ENCODE measurements at regions not wholly inside any gene's neighbourhood (a gene's known extent, or its start where the extent isn't known, plus 50 kb on each side); places are given as distances from the start of the nearest gene placed in this dataset.

DNA sequence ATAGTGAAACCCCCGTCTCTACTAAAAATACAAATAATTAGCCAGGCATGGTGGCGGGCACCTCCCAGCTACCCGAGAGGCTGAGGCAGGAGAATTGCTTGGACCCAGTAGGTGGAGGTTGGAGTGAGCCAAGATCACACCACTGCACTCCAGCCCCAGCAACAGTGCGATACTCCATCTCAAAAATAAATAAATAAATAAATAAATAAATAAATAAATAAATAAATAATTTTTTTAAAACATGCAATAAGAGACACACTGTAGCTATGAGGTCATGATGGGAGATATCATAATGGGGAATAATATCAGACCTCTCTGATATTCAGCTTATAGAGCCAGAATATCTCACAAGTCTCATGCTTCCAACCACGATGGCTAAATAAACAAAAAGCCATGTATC is 82.3 kb downstream of the CD24 start:
- DNase-seq (no peak), ATAC-seq (no peak)
- Mint-ChIP-seq H3K27me3 (peaks cover 28% of the 10 kb centered on the region), H3K4me3 (no peak overlapping the region), H3K9me3 (no peaks in the 10 kb centered on the region), H3K4me1 (ENCODE audit: low read depth) (no peaks in the 10 kb centered on the region), H3K27ac (no peak overlapping the region), H3K36me3 (ENCODE audit: low read depth) (no peaks in the 10 kb centered on the region)
- POLR2A ChIA-PET: no interaction called here
- intact Hi-C loops (cut with micrococcal nuclease): no loop called here
- CTCF ChIA-PET: interaction anchor here (0.9 kb wide), 1 partner anchor 47 kb away, joined by 3 read pairs; no protein-coding TSS in a partner anchor
- TF ChIP-seq, protein P1, sequence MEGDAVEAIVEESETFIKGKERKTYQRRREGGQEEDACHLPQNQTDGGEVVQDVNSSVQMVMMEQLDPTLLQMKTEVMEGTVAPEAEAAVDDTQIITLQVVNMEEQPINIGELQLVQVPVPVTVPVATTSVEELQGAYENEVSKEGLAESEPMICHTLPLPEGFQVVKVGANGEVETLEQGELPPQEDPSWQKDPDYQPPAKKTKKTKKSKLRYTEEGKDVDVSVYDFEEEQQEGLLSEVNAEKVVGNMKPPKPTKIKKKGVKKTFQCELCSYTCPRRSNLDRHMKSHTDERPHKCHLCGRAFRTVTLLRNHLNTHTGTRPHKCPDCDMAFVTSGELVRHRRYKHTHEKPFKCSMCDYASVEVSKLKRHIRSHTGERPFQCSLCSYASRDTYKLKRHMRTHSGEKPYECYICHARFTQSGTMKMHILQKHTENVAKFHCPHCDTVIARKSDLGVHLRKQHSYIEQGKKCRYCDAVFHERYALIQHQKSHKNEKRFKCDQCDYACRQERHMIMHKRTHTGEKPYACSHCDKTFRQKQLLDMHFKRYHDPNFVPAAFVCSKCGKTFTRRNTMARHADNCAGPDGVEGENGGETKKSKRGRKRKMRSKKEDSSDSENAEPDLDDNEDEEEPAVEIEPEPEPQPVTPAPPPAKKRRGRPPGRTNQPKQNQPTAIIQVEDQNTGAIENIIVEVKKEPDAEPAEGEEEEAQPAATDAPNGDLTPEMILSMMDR (IDR thresholded peaks at IDR 0.05): no peak

DNA sequence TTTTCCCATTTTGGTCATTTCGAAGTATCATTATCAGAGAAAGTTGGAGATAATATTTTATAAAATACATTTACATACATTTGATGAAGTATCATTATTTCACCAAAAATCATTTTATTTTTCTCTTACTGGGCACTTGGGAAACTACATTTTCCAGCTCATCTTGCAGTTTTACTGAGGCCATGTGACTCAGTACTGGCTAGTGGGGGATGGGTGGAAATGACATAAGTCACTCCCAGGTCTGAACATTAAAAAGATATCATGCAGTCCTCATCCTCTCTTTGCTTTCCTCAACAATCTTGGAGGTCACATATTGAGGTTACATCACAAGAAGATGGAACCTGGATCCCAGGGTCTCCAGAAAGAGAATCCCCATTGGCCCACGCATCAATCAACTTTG is 84.1 kb downstream of the CD24 start:
- Mint-ChIP-seq H3K27ac (no peak overlapping the region), H3K4me1 (ENCODE audit: low read depth) (no peaks in the 10 kb centered on the region), H3K36me3 (ENCODE audit: low read depth) (no peaks in the 10 kb centered on the region), H3K4me3 (no peak overlapping the region), H3K9me3 (no peaks in the 10 kb centered on the region), H3K27me3 (peaks cover 23% of the 10 kb centered on the region)
- no peak for ATAC-seq
- TF ChIP-seq, protein P1 (IDR thresholded peaks at IDR 0.05): no peak
- DNase-seq: no peak
- intact Hi-C loops (cut with micrococcal nuclease): no loop called here
- POLR2A ChIA-PET: no interaction called here
- CTCF ChIA-PET: no interaction called here

DNA sequence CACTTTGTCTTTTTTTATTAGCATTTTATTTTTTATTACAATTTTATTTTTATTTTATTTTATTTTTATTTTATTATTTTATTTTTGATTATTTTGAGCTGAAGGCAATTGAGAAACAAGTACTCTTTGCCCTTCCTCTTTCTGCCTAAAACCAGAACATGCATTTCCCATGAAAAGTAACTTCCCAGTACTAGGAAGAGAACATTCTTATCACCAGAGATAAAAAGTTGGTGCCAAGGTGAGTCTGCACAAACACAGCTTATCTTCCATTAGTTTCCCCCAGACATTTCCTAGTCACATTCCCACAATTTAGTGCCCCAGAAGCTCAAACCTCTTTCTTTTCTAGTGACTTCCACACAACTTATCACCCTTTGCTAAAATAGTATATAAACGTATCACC is 84.8 kb downstream of the CD24 start:
- TF ChIP-seq, protein P1 (IDR thresholded peaks at IDR 0.05): no peak
- ATAC-seq (no peak), DNase-seq (no peak)
- no peak overlapping the region for H3K27ac Mint-ChIP-seq
- no peaks in the 10 kb centered on the region for H3K4me1 Mint-ChIP-seq (ENCODE audit: low read depth)
- H3K27me3 Mint-ChIP-seq: peaks cover 23% of the 10 kb centered on the region
- no peak overlapping the region for H3K4me3 Mint-ChIP-seq
- ChIA-PET CTCF (no interaction called here), POLR2A (no interaction called here)
- no peaks in the 10 kb centered on the region for H3K36me3 Mint-ChIP-seq (ENCODE audit: low read depth)
- intact Hi-C loops (cut with micrococcal nuclease): no loop called here
- H3K9me3 Mint-ChIP-seq: no peaks in the 10 kb centered on the region

DNA sequence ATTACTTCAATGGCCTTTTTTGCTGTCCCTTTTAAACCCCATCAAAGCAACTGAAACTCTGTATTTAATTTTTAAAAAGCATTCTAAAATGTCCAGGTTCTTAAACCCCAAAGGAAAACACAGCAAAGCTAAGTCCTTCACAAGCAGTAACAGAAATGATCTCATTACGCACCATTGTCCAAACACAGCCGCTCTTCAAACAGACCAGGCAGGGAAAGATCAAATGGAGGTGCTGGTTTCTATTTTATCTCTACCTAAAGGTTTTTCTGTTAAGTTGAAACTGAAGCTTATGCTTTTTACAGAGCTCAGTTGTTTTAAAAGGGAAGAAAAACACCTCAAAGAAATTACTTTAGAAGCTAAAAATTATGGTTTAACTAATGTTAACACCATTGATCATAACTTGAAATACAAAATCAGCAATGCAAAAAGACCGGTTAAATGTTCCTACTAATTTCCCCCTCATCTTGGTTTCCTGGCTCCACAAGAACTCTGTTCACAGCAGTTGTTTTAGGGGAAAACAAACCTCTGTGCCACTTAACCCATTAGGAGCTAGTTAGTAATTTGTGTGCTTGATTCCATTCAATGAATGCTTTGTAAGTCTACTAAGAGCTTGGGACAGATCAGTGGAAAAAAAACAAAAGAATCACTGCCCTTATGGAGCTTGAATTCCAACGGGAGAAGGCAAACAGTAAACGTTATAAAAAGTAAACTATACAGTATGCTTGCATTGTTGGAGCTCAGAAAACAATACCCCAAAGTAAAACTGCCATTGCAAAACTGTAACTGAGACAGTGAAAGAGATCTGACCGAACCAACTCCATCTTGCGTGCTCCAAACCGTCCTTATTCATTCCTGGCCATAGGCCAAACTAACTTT is 87.4 kb downstream of the CD24 start:
- ChIA-PET CTCF (interaction anchor here (0.7 to 2.2 kb wide), 3 partner anchors 92 to 187 kb away, joined by 3 to 6 read pairs (median 3); no protein-coding TSS in a partner anchor), POLR2A (no interaction called here)
- DNase-seq: no peak
- TF ChIP-seq, protein P1 (IDR thresholded peaks at IDR 0.05): no peak
- H3K27me3 Mint-ChIP-seq: peaks cover 13% of the 10 kb centered on the region
- no peak overlapping the region for H3K4me3 Mint-ChIP-seq
- ATAC-seq: no peak
- H3K27ac Mint-ChIP-seq: no peak overlapping the region
- H3K36me3 Mint-ChIP-seq (ENCODE audit: low read depth): no peaks in the 10 kb centered on the region
- H3K9me3 Mint-ChIP-seq: no peaks in the 10 kb centered on the region
- intact Hi-C loops (cut with micrococcal nuclease): no loop called here
- no peaks in the 10 kb centered on the region for H3K4me1 Mint-ChIP-seq (ENCODE audit: low read depth)

DNA sequence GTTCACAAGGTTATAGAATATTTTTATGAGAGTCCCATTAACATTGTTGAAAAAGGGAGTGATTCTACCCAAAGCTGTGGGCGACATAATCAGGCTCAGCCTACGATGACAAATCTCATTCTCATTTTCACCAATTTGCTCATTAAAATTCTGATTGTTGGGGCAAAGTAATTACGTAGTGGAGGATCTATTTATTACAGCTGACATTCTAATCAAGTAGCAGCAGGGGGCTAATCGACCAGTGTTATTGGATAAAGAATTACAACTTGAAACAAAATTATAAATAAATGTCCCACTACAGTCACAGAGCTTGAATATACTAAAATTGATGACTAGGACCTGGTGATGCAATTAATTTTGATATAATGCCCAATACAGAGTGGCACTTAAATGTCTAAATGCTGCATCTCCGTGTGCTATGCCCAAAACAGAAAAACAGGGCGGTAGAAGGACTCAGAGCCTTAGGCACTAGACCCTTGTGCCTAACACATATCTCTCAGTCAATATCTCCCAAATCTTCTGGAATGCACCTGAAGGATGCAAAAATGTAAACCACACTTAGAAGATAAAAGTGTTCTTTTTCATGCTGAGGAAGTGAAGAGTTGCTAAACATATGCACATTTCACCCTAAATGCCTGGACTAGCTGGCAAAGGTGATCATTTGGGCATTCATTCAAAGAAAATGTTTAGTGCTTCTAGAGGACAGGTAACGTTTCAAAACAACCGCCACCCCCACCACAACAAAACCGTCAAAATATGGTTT is 88.3 kb downstream of the CD24 start:
- intact Hi-C loops (cut with micrococcal nuclease): no loop called here
- CTCF ChIA-PET: interaction anchor here (0.7 to 2.2 kb wide), 3 partner anchors 93 to 186 kb away, joined by 3 to 6 read pairs (median 3); no protein-coding TSS in a partner anchor
- POLR2A ChIA-PET: no interaction called here
- Mint-ChIP-seq H3K4me3 (no peak overlapping the region), H3K36me3 (ENCODE audit: low read depth) (no peaks in the 10 kb centered on the region), H3K27me3 (peaks cover 11% of the 10 kb centered on the region), H3K9me3 (no peaks in the 10 kb centered on the region), H3K27ac (no peak overlapping the region), H3K4me1 (ENCODE audit: low read depth) (no peaks in the 10 kb centered on the region)
- no peak for ATAC-seq
- TF ChIP-seq, protein P1 (IDR thresholded peaks at IDR 0.05): no peak
- no peak for DNase-seq
